ENCODE measurements at regions not wholly inside any gene's neighbourhood (a gene's known extent, or its start where the extent isn't known, plus 50 kb on each side); places are given as distances from the start of the nearest gene placed in this dataset.
A peak's percentile ranks its signal among the peaks of the same experiment; 100 is the strongest.

DNA sequence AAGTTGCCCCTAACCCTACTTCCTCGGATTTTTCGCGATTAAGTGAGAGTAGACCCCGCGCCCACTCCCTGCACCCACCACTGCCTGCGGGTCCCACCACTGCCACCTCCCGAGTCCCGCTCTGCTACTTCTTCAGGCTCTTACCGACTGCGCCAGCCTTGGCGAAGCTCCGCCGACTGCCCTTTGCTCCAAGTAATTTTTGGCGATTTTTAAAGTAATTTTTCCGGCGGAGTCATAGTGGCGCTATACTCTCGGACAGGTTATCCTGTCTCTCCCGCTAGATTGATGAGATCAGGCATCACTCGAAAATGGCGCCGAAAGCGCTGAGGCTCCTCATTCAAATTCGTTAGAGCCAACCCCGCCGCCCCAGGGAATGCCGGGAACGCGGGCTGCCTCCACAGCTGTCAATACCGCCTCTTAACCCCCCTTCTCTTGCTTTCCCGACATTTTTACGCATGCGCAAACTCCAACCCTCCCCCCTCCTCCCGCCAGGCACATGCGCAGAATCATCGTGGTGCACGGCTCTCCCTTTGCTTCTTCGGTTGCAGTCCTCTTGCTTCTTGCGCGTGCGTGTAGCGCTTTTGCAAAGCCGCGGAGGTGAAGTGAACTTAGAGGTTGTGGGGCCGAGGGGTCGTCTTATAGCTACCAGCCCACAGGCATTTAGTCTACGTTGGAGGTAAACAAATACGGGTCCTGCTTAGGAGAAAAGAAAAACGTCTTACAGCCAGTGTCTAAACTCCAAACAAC is 66.6 kb downstream of the KCNRG start:
- Mint-ChIP-seq H3K27me3 (no peaks in the 10 kb centered on the region), H3K9me3 (no peaks in the 10 kb centered on the region), H3K4me1 (peaks cover 45% of the 10 kb centered on the region), H3K36me3 (ENCODE audit: low read depth) (peaks cover 41% of the 10 kb centered on the region), H3K27ac (peak overlapping the region; percentile 100), H3K4me3 (peak overlapping the region; percentile 99)
- CTCF ChIA-PET, result interaction anchor here (1.0 to 4.2 kb wide), 10 partner anchors 13 to 830 kb away, joined by 3 to 16 read pairs (median 3); partner anchors contain the start of gene TRIM13
- DNase-seq, result peak; percentile 99
- POLR2A ChIA-PET, result interaction anchor here (0.7 to 2.2 kb wide), 4 partner anchors 42 to 1371 kb away, joined by 3 to 7 read pairs (median 3); partner anchors contain the start of gene INTS6

DNA sequence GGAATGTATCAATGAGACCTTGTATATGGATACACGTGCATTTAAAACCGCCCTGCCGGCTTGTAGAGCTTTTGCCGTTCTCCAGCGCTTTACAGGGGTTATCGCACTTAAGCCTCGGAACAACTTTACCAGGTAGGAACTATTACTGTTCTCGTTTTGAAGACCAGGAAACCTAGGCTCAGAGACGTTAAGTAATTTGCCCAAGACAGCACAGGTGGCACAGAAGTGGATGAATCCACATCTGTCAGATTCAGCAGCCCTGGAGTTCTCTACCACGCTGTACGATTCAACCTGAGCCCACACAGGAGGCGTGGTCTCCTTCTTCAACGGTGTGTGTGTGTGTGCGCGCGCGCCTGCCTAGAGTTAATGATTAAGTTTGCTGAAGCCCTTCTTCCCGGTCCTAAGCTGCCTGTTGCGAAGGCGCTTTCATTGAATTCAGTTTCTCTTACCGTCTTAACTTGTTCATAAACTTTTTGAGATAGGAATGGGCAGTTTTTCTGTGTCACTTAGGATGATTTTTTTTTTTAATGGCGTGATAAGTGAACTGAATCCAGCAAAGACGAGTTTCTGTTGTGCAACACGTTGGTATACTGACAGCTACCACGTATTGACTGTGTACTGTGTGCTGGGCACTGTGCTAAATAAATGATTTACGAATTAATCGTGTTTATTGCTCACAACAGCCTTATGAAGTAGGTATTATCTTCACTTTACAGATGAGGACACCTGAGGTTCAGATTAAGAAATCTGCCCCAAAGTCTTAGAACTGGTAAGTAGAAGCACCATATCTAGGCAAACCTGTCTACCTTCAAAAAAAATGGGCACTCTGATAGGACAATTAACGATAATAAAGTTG is 67.4 kb downstream of the KCNRG start:
- DNase-seq, result peak; percentile 82
- ChIA-PET CTCF (interaction anchor here (0.5 to 2.4 kb wide), 10 partner anchors 14 to 829 kb away, joined by 3 to 13 read pairs (median 3); no protein-coding TSS in a partner anchor), POLR2A (interaction anchor here (0.9 to 2.2 kb wide), 2 partner anchors 41 to 44 kb away, joined by 3 to 7 read pairs; no protein-coding TSS in a partner anchor)
- peak overlapping the region; percentile 100 for H3K27ac Mint-ChIP-seq
- peaks cover 43% of the 10 kb centered on the region for H3K36me3 Mint-ChIP-seq (ENCODE audit: low read depth)
- no peaks in the 10 kb centered on the region for H3K27me3 Mint-ChIP-seq
- peaks cover 42% of the 10 kb centered on the region for H3K4me1 Mint-ChIP-seq
- peak overlapping the region; percentile 99 for H3K4me3 Mint-ChIP-seq
- H3K9me3 Mint-ChIP-seq, result no peaks in the 10 kb centered on the region

DNA sequence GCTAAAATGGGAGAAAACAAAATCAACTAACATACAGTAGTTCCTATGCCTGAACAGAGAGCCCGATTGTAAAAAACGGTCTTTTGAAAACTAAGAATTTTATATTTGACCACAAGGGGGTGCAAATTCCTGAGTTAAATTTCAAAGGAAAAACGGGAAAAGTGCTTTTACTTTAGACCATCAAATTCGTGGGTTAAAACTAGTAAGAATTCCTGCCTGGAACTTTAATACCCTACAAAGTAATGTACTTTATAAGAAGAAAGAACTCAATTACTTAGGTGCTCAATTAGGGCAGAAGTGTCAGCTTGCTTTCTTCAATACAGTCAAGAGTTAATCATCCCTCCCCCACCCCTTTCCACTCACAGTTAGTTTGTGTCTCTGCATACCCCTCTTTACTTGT is 69.8 kb downstream of the KCNRG start:
- ChIA-PET POLR2A (interaction anchor here (0.5 kb wide), 1 partner anchor 610 kb away, joined by 4 read pairs; no protein-coding TSS in a partner anchor), CTCF (interaction anchor here (1.4 to 2.5 kb wide), 4 partner anchors 20 to 827 kb away, joined by 3 to 9 read pairs (median 7); no protein-coding TSS in a partner anchor)
- Mint-ChIP-seq H3K9me3 (no peaks in the 10 kb centered on the region), H3K27ac (no peak overlapping the region), H3K4me3 (peak overlapping the region; percentile 30), H3K4me1 (peaks cover 29% of the 10 kb centered on the region), H3K36me3 (ENCODE audit: low read depth) (peaks cover 32% of the 10 kb centered on the region), H3K27me3 (no peaks in the 10 kb centered on the region)
- DNase-seq, result no peak

DNA sequence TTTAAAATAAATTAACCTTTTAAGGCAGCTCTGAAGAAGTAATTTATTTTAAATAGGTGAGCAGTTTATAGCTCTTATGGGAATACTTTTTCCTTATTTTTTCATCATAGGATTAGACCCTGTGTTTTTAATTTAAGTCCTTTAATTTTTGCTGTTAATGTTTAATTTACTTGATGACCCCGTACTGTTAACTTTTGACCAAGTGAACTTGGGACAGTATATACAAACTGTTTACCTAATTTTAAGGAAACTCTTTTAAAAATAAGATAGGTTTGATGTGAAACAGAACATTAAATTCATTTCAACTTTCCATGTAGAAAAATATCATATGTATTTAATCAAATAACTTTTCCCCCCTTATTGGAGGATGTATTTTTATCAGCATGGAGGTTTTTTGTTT is 74.4 kb downstream of the KCNRG start:
- DNase-seq, result no peak
- Mint-ChIP-seq H3K4me3 (no peak overlapping the region), H3K36me3 (ENCODE audit: low read depth) (peaks cover 15% of the 10 kb centered on the region), H3K9me3 (no peaks in the 10 kb centered on the region), H3K27me3 (no peaks in the 10 kb centered on the region), H3K27ac (no peak overlapping the region), H3K4me1 (peaks cover 15% of the 10 kb centered on the region)
- ChIA-PET POLR2A (no interaction called here), CTCF (interaction anchor here (0.7 kb wide), 2 partner anchors 77 to 294 kb away, joined by 3 to 5 read pairs; no protein-coding TSS in a partner anchor)

DNA sequence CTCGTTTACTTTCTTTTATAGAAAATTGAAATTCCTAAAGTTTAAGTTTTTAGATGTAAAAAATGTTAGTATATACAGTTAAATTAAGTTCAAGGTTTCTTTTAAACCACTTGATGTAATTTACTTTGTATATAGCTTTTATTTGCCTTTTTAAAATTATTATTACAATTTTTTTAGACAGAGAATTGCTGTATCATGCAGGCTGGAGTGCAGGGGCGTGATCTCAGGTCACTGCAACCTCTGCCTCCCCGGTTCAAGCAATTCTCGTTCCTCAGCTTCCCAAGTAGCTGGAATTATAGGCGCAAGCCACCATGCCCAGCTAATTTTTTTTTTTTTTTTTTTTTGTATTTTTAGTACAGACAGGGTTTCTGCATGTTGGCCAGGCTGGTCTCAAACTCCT is 75.0 kb downstream of the KCNRG start:
- H3K27ac Mint-ChIP-seq, result no peak overlapping the region
- H3K9me3 Mint-ChIP-seq, result no peaks in the 10 kb centered on the region
- CTCF ChIA-PET, result interaction anchor here (0.7 kb wide), 2 partner anchors 77 to 295 kb away, joined by 3 to 5 read pairs; no protein-coding TSS in a partner anchor
- H3K27me3 Mint-ChIP-seq, result no peaks in the 10 kb centered on the region
- H3K36me3 Mint-ChIP-seq (ENCODE audit: low read depth), result peaks cover 12% of the 10 kb centered on the region
- POLR2A ChIA-PET, result no interaction called here
- H3K4me3 Mint-ChIP-seq, result no peak overlapping the region
- peaks cover 10% of the 10 kb centered on the region for H3K4me1 Mint-ChIP-seq
- no peak for DNase-seq

DNA sequence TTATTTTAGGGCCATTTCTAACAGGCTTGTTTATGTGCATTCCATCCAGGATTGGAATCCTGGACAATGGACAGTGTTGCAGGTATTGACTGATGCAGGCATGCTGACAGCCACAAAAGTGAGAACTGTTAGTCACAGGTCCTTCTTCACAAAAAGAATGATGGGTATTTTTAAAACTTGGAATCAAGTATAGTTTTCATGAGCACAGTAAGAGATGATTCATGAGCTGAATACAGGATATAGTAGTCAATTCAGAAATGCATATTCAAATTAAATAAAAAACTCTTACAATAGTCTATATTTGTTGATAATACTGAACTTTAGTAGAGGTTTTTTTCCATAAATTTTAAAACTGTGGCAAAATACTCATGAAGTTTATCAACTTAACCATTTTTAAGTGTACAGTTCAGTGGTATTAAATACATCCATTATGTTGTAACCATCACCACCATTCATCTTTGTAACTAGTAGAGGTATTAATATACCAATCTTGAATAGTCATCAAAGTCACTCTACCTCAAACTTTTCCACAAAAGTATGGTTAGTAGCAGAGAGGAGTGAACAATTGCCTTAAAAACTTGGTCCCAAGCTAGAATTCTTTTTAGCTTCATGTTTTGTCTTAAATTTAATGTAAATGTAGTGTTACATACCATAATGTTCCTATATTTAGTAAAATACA is 79.5 kb downstream of the KCNRG start:
- H3K27ac Mint-ChIP-seq, result no peak overlapping the region
- H3K4me3 Mint-ChIP-seq, result no peak overlapping the region
- peaks cover 17% of the 10 kb centered on the region for H3K9me3 Mint-ChIP-seq
- no peak for DNase-seq
- peaks cover 5% of the 10 kb centered on the region for H3K4me1 Mint-ChIP-seq
- H3K36me3 Mint-ChIP-seq (ENCODE audit: low read depth), result peaks cover 34% of the 10 kb centered on the region
- H3K27me3 Mint-ChIP-seq, result no peaks in the 10 kb centered on the region
- POLR2A ChIA-PET, result interaction anchor here (0.7 kb wide), 1 partner anchor 240 kb away, joined by 3 read pairs; no protein-coding TSS in a partner anchor
- CTCF ChIA-PET, result interaction anchor here (0.7 kb wide), 1 partner anchor 118 kb away, joined by 3 read pairs; no protein-coding TSS in a partner anchor

DNA sequence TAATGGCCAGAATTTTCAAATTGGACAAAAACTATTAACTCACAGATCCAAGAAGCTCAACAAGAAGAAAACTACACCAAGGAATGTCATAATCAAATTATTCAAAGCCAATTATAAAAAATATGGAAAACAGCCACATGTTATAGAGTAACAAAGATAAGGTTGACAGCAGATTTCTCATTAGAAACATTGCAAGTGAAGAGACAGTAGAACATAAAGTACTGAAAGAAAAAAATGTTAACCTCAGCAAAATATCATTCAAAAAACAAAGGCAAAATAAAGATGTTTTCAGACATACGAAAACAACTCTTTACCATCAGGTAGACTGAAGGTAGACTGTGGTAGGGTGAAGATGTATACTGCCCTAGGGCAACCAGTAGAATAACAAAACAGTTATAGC is 83.4 kb downstream of the KCNRG start:
- H3K9me3 Mint-ChIP-seq, result peaks cover 17% of the 10 kb centered on the region
- H3K27me3 Mint-ChIP-seq, result no peaks in the 10 kb centered on the region
- peaks cover 5% of the 10 kb centered on the region for H3K4me1 Mint-ChIP-seq
- POLR2A ChIA-PET, result no interaction called here
- H3K36me3 Mint-ChIP-seq (ENCODE audit: low read depth), result peaks cover 43% of the 10 kb centered on the region
- H3K27ac Mint-ChIP-seq, result no peak overlapping the region
- CTCF ChIA-PET, result interaction anchor here (1.1 to 1.4 kb wide), 2 partner anchors 15 to 102 kb away, joined by 3 read pairs; partner anchors contain the start of gene TRIM13
- DNase-seq, result no peak
- no peak overlapping the region for H3K4me3 Mint-ChIP-seq

DNA sequence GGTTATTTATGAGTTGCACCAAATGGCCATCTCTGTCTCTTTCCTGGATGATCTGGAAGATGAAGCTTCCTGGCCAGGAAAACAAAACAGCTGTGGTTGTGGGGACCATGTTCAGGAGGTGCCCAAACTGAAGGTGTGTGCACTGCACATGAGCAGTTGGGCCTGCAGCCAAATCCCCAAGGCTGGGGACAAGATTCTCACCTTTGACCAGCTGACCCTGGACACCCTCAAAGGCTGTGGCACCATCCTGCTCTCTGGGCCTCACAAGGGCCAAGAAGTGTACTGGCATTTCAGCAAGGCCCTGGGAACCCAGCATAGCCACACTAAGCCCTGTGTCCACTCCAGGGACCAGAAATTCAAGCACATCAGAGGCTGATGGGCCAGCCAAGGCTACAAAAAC is 84.2 kb downstream of the KCNRG start:
- H3K27me3 Mint-ChIP-seq, result no peaks in the 10 kb centered on the region
- H3K4me1 Mint-ChIP-seq, result peaks cover 5% of the 10 kb centered on the region
- peaks cover 17% of the 10 kb centered on the region for H3K9me3 Mint-ChIP-seq
- DNase-seq, result no peak
- peaks cover 42% of the 10 kb centered on the region for H3K36me3 Mint-ChIP-seq (ENCODE audit: low read depth)
- no peak overlapping the region for H3K27ac Mint-ChIP-seq
- POLR2A ChIA-PET, result no interaction called here
- no peak overlapping the region for H3K4me3 Mint-ChIP-seq
- CTCF ChIA-PET, result interaction anchor here (1.1 kb wide), 1 partner anchor 16 kb away, joined by 3 read pairs; no protein-coding TSS in a partner anchor

DNA sequence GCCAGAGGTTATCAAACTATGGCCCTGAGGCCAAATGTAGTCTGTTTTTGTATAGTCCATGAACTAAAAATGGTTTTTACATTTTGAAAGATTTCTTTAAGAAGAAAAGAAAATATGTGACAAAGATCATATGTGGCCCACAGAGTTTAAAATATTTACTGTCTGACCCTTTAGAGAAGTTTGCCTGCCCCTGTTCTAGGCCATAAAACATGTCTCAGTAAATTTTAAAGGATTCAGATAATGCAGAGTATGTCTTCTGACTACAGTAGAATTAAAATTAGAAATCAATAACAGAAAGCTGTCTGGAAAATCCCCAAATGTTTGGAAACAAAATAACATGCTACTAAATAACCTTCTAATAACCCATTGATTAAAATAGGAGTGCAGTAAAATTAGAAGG is 86.3 kb downstream of the KCNRG start:
- H3K27me3 Mint-ChIP-seq, result no peaks in the 10 kb centered on the region
- no peak for DNase-seq
- ChIA-PET CTCF (no interaction called here), POLR2A (no interaction called here)
- no peak overlapping the region for H3K27ac Mint-ChIP-seq
- H3K4me1 Mint-ChIP-seq, result peaks cover 11% of the 10 kb centered on the region
- H3K36me3 Mint-ChIP-seq (ENCODE audit: low read depth), result peaks cover 43% of the 10 kb centered on the region
- no peak overlapping the region for H3K4me3 Mint-ChIP-seq
- peaks cover 17% of the 10 kb centered on the region for H3K9me3 Mint-ChIP-seq

DNA sequence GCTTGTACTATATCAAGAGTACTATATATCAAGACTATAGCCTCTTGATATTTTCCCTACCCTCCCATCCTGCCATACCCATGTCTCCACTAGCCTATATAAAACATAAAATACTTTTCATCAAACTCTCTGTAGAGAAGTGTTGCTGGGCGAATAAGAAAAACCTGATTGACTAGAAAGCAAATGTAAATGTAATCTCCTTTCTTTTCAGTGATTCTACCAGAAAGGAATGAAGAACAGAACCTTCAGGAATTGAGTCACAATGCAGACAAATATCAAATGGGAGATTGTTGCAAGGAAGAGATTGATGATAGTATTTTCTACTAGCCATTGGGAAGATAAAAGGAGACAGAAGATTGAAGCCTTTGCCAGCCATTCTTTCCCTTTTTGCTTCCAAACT is 89.2 kb downstream of the KCNRG start:
- no peak overlapping the region for H3K27ac Mint-ChIP-seq
- H3K9me3 Mint-ChIP-seq, result no peaks in the 10 kb centered on the region
- ChIA-PET CTCF (interaction anchor here (1.0 to 1.2 kb wide), 2 partner anchors 19 to 23 kb away, joined by 3 read pairs; no protein-coding TSS in a partner anchor), POLR2A (no interaction called here)
- H3K4me1 Mint-ChIP-seq, result peaks cover 18% of the 10 kb centered on the region
- H3K27me3 Mint-ChIP-seq, result no peaks in the 10 kb centered on the region
- H3K4me3 Mint-ChIP-seq, result no peak overlapping the region
- peaks cover 25% of the 10 kb centered on the region for H3K36me3 Mint-ChIP-seq (ENCODE audit: low read depth)
- no peak for DNase-seq

DNA sequence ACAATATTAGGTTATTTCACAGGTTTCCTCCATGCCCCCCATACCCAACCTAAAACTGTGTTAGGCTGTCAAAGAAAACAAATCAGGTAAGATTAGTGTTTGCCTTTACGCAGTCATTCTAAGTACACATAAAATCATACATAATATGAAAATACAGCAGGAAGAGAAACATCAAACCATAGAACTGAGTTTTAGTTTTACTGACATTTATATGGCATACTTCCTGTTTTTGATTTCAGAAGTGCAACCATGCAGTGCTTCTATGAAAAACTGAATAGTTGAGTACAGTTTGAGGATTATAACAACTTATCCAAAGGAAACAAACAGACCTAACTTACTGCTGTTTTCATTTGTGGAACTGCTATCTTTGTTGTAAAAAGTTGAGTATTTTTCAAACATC is 91.3 kb downstream of the KCNRG start:
- DNase-seq, result no peak
- H3K27me3 Mint-ChIP-seq, result no peaks in the 10 kb centered on the region
- POLR2A ChIA-PET, result interaction anchor here (0.5 kb wide), 1 partner anchor 101 kb away, joined by 3 read pairs; no protein-coding TSS in a partner anchor
- H3K4me3 Mint-ChIP-seq, result no peak overlapping the region
- H3K27ac Mint-ChIP-seq, result peak overlapping the region; percentile 78
- CTCF ChIA-PET, result no interaction called here
- peaks cover 24% of the 10 kb centered on the region for H3K36me3 Mint-ChIP-seq (ENCODE audit: low read depth)
- H3K9me3 Mint-ChIP-seq, result no peaks in the 10 kb centered on the region
- peaks cover 23% of the 10 kb centered on the region for H3K4me1 Mint-ChIP-seq

DNA sequence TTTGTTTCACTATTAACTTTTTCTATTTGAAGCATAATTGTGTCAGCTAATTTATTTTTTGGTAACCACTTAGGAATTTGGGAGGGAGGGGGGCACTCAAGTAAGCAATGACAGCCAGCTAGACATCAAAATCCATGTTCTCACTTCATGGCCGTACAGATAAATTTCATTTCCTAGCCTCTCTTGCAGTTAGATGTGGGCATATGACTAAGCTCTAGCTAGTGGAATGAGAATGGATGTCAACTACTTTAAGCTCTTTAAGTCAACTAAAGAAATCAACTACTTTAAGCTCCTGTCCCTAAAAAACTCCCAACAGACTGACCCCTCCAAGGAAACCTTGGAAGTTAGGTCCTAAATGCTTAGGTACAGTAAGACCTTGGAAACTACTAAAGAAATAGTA is 92.0 kb downstream of the KCNRG start:
- no peak for DNase-seq
- Mint-ChIP-seq H3K4me3 (no peak overlapping the region), H3K27me3 (no peaks in the 10 kb centered on the region), H3K4me1 (peaks cover 23% of the 10 kb centered on the region), H3K9me3 (no peaks in the 10 kb centered on the region), H3K36me3 (ENCODE audit: low read depth) (peaks cover 20% of the 10 kb centered on the region), H3K27ac (peak overlapping the region; percentile 78)
- CTCF ChIA-PET, result no interaction called here
- POLR2A ChIA-PET, result interaction anchor here (0.5 kb wide), 1 partner anchor 102 kb away, joined by 3 read pairs; no protein-coding TSS in a partner anchor
